Panc1 (cell line): ENCODE measurements at regions not wholly inside any gene's neighbourhood (a gene's known extent, or its start where the extent isn't known, plus 50 kb on each side); places are given as distances from the start of the nearest gene placed in this dataset.

Experiments used
- ATAC-seq: fragments of 200-7000 bp; cut with Tn5 transposase; 2 replicates; pipeline ENCODE4 v1.9.1; 2020; ENCODE audit warnings: mild to moderate bottlenecking, moderate library complexity
- BruUV-seq: library from RNA; stranded (reverse); fragments of 400-500 nt; replicated peaks from 2 replicates; lab custom pipeline; 2021; lab: Mats Ljungman, UMichigan
- CTCF ChIA-PET: fragments of 300-600 bp; sonication (Branson Sonifier 250); formaldehyde crosslinking; loops from one replicate; lab custom pipeline; 2022; ENCODE audit warnings: antibody characterized with exemption; lab: Charles Lee
- POLR2A ChIA-PET: fragments of 300-600 bp; sonication (Branson Sonifier 250); formaldehyde crosslinking; loops from one replicate; lab custom pipeline; 2022; ENCODE audit warnings: antibody characterized with exemption; lab: Charles Lee
- DNase-seq: peaks from one replicate; pipeline ENCODE4 v3.0.0-alpha.2; 2010; ENCODE audit warnings: low read depth, low spot score
- H3K27ac ChIP-seq: 2 replicates; pipeline ENCODE4 v1.5.1; 2011; ENCODE audit warnings: mild to moderate bottlenecking, low read length, inconsistent platforms
- H3K27me3 ChIP-seq: fragments of 200-500 bp; sonication (Bioruptor generic); 2 replicates; pipeline ENCODE4 v1.6.0; 2014; ENCODE audit warnings: low read length, inconsistent platforms; ENCODE audit not compliant: control insufficient read depth, insufficient read depth
- H3K36me3 ChIP-seq: fragments of 200-500 bp; sonication (Bioruptor generic); 2 replicates; pipeline ENCODE4 v1.5.1; 2014; ENCODE audit warnings: inconsistent platforms, mild to moderate bottlenecking, low read length, moderate library complexity; ENCODE audit not compliant: control insufficient read depth, insufficient read depth
- H3K4me1 ChIP-seq: 2 replicates; pipeline ENCODE4 v1.5.1; 2011; ENCODE audit warnings: inconsistent platforms, mild to moderate bottlenecking, low read length, moderate library complexity; ENCODE audit not compliant: control insufficient read depth, insufficient read depth
- H3K4me3 ChIP-seq, 2 experiments: 2 replicates each; pipeline ENCODE4 v1.5.1; 2011 to 2012; ENCODE audit warnings: low read depth in 2 of 2, low read length in 2 of 2, mild to moderate bottlenecking in 2 of 2, inconsistent platforms in 1 of 2, moderate library complexity in 1 of 2
- H3K9me3 ChIP-seq: fragments of 200-500 bp; sonication (Bioruptor generic); 2 replicates; pipeline ENCODE4 v1.5.1; 2014; ENCODE audit warnings: low read depth, mild to moderate bottlenecking, inconsistent platforms, low read length, moderate library complexity; ENCODE audit not compliant: control insufficient read depth, insufficient read depth
- POLR2AphosphoS5 ChIP-seq: IDR thresholded peaks from 2 replicates; pipeline ENCODE4 v1.6.1; 2012; ENCODE audit warnings: mild to moderate bottlenecking, low read depth, low read length, moderate library complexity
- REST ChIP-seq, 2 experiments: IDR thresholded peaks; 2 replicates each; pipeline ENCODE4 v1.6.1; 2011 to 2012; ENCODE audit warnings: low read depth in 2 of 2, control low read depth in 1 of 2, low read length in 1 of 2, mild to moderate bottlenecking in 1 of 2, moderate library complexity in 1 of 2; ENCODE audit not compliant: insufficient read depth in 1 of 2
- SIN3A ChIP-seq: IDR thresholded peaks from 2 replicates; pipeline ENCODE4 v1.6.1; 2012; ENCODE audit warnings: low read depth, mild to moderate bottlenecking, low read length, moderate library complexity, borderline replicate concordance; ENCODE audit not compliant: insufficient read depth
- TCF7L2 ChIP-seq: IDR thresholded peaks from 2 replicates; pipeline ENCODE4 v1.6.1; 2011; ENCODE audit warnings: mild to moderate bottlenecking, low read depth, low read length, inconsistent platforms
- in situ Hi-C: cut with HindIII; loops from 2 replicates; pipeline ENCODE4 v1.10.0; 2016; ENCODE audit warnings: low sequenced_read_pairs, low pct_unique_long_range_greater_than_20kb
- intact Hi-C: fragments of 100-400 bp; cut with micrococcal nuclease; formaldehyde crosslinking; loops from one replicate; pipeline ENCODE4 v1.10.0; 2022; ENCODE audit not compliant: unreplicated experiment
- TF ChIP-seq, protein P1 (sequence below): fragments of 450-650 bp; IDR thresholded peaks from 2 replicates; pipeline ENCODE4 v1.5.1; 2017; ENCODE audit warnings: mild to moderate bottlenecking

- Histone ChIP-seq H3K27ac (no peak overlapping the region), H3K9me3 (no peaks in the 10 kb centered on the region), H3K27me3 (no peaks in the 10 kb centered on the region), H3K4me3 (no peak overlapping the region), H3K36me3 (no peaks in the 10 kb centered on the region), H3K4me1 (no peaks in the 10 kb centered on the region)
- ATAC-seq = no peak
- no peak for DNase-seq
- no TSS peak for BruUV-seq
- TF ChIP-seq REST (IDR thresholded peaks at IDR 0.05; ENCODE audit: insufficient read depth in 1 of 2, low read depth in 2 of 2, low read length in 1 of 2) = no peak
- TF ChIP-seq, protein P1, sequence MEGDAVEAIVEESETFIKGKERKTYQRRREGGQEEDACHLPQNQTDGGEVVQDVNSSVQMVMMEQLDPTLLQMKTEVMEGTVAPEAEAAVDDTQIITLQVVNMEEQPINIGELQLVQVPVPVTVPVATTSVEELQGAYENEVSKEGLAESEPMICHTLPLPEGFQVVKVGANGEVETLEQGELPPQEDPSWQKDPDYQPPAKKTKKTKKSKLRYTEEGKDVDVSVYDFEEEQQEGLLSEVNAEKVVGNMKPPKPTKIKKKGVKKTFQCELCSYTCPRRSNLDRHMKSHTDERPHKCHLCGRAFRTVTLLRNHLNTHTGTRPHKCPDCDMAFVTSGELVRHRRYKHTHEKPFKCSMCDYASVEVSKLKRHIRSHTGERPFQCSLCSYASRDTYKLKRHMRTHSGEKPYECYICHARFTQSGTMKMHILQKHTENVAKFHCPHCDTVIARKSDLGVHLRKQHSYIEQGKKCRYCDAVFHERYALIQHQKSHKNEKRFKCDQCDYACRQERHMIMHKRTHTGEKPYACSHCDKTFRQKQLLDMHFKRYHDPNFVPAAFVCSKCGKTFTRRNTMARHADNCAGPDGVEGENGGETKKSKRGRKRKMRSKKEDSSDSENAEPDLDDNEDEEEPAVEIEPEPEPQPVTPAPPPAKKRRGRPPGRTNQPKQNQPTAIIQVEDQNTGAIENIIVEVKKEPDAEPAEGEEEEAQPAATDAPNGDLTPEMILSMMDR = no peak
- no peak for TF ChIP-seq SIN3A
- no peak for TF ChIP-seq TCF7L2
- TF ChIP-seq POLR2AphosphoS5 = no peak
- intact Hi-C loops = no loop called here
- ChIA-PET CTCF (no interaction called here), POLR2A (no interaction called here)
- in situ Hi-C loops = no loop called here
Observed at GRCh38 chr16:88318051-88318450, 64.7 kb upstream of the ZNF469 start.

- no peaks in the 10 kb centered on the region for H3K27me3 ChIP-seq
- ChIA-PET CTCF (no interaction called here), POLR2A (no interaction called here)
- no peaks in the 10 kb centered on the region for H3K4me1 ChIP-seq
- H3K4me3 ChIP-seq = no peak overlapping the region
- no peak for DNase-seq
- no peak overlapping the region for H3K27ac ChIP-seq
- no peak for TF ChIP-seq REST (IDR thresholded peaks at IDR 0.05; ENCODE audit: insufficient read depth in 1 of 2, low read depth in 2 of 2, low read length in 1 of 2)
- no peaks in the 10 kb centered on the region for H3K9me3 ChIP-seq
- in situ Hi-C loops (no loop called here), intact Hi-C loops (no loop called here)
- H3K36me3 ChIP-seq = no peaks in the 10 kb centered on the region
- ATAC-seq = no peak
- BruUV-seq = no TSS peak
Observed at GRCh38 chr16:88318521-88318920, 64.2 kb upstream of the ZNF469 start.
